Lung microvascular endothelial cell (primary cell): ENCODE measurements at regions not wholly inside any gene's neighbourhood (a gene's known extent, or its start where the extent isn't known, plus 50 kb on each side); places are given as distances from the start of the nearest gene placed in this dataset.
"Not testable (repeated sequence)": the region's sequence is repeated elsewhere in the genome, so short reads cannot be mapped to it uniquely, and the experiment has no call there.

Experiments
- DNase-seq, 2 donors: peaks; one replicate each; pipeline versions ENCODE4 v3.0.0 to v3.0.0-alpha.2; 2010; ENCODE audit warnings: low read depth in 2 of 2

DNA sequence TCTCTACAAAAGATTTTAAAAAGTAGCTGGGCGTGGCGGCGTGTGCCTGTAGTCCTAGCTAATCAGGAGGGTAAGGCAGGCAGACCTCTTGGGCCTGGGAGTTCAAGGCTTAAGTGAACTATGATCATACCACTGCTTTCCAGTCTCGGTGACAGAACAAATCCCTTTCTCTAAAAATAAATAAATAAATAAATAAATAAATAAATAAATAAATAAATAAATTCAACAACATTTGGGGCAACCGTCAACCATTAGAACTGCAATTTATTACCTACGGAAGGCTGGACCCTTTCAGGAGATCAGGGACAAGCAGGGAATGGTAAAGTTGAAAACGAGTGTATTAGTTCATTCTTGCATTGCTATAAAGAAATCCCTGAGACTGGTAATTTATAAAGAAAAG lies 136.2 kb upstream of the USP9X start:
- no peak for DNase-seq

DNA sequence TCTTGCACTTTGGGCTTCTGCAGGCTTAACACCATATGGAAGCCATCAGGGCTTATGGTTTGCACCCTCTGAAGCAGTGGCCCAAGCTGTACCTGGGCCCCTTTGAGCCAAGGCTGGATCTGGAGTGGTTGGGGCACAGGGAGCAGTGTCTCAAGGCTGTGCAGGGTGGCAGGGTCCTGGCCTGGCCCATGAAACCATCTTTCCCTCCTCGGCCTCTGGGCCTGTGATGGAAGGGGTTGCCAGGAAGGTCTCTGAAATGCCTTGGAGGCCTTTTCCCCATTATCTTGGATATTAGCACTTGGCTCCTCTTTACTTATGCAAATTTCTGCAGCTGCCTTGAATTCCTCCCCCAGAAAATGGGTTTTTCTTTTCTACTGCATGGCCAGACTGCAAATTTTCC lies 134.7 kb upstream of the USP9X start:
- DNase-seq: no peak

DNA sequence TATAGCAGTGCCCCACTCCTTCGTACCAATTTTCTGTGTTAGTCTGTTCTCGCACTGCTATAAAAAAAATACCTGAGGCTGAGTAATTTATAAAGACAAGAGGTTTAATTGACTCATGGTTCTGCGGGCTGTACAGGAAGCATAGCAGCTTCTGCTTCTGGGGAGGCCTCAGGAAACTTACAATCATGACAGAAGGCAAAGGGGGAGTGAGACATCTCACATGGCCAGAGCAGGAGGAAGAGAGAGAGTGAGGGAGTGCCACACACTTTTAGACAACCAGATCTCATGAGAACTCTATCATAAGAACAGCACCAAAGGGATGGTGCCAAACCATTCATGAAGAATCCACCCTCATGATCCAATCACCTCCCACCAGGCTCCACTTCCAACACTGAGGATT lies 133.8 kb upstream of the USP9X start:
- DNase-seq: not testable (repeated sequence)

DNA sequence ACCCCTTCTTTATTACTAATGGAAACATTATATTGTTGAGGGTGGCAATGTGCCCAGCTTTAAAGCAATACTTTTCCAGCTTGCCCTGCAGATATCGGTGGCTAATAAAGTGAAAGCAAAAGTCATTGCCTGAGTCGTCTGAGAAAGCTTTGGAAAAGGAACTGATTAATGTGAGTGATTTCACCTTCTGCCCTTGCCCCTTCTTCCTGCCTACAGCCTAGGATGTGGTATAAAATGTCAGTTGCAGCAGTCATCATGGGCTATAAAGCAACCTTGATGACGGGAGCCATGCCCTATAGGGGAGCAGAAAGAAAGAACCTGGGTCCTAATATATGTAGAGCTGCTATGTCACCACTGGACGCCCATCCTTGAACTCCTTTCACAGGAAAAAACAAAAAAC lies 132.4 kb upstream of the USP9X start:
- DNase-seq: peak; percentile 60 to 79

DNA sequence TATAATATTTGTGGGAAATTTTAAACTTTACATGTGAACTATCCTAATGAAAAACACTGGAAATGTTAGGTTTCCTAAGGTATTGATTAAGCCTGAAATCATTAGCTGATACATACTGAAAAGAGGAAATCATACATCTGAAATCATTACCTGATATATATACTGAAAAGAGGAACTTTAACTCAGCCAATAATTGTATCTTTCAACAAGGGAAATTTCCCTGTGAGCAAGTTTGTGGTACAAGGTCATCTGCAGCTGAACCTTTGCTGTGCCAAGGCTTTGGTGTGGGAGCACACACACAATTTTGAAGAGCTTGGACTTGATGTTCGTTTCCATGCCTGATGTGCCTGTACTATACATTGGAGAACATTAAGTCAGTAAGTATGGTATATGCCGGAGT lies 131.9 kb upstream of the USP9X start:
- no peak for DNase-seq

DNA sequence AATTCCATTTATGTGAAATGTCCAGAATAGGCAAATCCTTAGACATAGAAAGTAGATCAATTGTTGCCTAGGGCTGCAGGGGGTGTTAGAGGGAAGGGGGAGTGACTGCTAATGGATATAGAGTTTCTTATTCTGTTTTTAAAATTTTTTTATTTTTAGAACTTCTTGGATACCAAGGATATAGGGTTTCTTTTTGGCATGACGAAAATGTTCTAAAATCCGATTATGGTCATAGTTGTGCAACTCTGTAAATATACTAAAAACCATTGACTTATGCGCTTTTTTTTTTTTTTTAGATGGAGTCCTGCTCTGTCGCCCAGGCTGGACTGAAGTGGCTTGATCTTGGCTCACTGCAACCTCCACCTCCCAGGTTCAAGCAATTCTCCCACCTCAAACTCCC lies 125.2 kb upstream of the USP9X start:
- DNase-seq: no peak

DNA sequence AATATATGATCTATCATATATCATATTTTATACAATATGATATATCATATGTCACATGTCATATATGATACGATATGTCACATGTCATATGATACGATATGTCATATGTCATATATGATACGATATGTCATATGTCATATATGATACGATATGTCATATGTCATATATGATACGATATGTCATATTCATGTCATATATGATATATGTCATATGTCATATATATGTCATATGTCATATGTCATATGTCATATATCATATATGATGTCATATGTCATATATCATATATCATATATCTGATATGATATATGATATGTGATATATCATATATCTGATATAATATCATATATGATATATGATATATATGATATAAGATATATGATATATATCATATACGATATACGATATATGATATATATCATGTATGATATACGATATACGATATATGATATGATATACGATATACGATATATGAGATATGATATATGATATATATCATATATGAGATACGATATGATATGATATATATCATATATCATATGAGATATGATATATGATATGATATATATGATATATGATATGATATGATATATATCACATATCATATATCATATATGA lies 122.3 kb upstream of the USP9X start:
- DNase-seq: no peak

DNA sequence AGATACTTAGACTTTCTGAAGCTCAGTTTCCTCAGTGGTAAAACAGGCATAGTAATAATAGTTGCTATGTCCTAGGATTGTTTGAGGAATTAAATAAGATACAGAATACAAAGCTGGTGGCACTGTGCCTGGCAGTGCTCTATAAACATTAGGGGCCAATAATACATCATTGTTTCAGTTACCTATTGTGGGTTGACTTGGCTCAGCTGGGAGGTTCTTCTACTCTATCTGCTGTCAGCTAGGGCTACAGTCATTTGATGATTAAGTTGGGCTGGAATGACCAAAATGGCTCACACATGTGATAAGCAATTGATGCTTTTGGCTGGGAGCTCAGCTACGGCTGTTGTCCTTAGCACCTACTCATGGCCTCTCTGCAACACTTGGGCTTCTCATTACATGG lies 121.2 kb upstream of the USP9X start:
- no peak for DNase-seq

DNA sequence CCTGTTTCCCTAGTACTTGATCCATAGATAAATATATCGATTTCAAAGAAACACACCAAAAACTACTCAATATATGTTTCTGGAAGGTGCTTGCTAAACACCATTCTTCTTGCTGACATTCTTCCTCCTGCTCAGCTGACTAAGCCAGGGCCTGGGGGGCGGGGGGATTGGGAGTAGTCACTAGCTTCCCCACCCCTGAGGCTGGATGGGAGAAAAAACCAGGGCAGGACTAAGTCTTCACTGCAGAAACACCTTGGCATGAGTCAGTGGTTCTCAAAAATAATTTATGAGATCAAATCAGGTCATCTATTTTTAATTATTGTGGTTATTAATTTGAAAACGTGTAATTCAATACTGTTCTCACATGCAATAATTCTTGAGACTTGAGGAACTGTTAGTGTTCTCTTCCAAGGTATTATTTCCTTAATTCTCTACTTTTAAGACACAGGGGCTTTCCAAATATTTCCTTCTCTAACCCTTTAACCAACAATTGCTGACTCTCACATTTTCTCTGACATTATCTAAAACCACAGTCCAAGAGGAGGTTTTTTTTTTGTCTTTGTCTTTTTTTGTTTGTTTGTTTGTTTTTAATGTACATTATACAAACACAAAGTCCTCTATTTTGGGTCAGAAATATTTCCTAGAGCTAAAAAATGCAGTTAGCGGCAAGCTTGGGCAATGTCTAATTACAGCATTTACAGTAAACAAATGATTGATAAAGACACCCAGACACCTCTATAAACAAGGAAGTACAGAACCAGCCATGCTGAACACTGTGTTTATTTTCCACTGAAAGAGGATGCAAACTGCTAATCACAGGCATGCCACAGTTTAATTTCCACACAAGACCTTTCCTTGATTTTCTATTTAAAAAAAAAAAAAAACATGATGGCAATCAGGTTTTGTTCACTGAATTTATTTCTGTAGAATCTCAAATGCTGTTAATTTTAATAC lies 120.3 kb upstream of the USP9X start:
- DNase-seq: peak; percentile 9 to 19

DNA sequence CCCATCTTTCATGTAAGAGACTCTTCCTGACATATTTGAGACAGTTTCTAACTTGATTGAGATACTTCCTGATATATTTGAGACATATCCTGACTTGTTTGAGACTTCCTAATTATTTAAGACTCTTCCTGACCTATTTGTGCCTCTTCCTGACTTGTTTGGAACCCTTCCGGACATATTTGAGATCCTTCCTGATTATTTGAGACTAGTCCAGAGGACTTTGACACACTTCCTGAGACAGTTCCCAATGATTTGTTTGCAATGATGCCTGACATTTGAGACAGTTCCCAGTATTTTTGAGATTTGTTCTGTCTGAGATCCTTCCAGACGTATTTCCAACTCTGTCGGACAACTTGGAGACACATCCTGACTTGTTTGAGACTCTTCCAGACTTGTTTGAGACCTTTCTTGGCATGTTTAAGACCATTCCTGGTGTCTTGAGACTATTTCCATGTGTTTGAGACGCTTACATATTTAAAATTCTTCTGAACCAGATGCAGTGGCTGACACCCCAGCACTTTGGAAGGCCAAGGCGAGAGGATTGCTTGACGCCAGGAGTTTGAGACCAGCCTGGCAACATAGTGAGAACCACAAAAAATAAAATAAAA lies 118.9 kb upstream of the USP9X start:
- peak in 1 of 2 donors; percentile 40 for DNase-seq

DNA sequence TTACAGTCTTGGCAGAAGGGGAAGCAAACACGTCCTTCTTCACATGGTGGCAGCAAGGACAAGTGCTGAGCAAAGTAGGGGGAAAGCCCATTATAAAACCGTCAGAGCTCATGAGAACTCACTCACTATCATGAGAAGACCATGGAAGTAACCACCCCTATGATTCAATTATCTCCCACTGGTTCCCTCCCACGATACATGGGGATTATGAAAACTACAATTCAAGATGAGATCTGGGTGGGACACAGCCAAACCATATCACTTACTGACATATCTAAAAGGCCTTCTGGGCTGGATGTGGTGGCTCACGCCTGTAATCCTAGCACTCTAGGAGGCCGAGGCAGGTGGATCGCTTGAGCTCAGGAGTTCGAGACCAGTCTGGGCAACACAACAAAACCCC lies 117.1 kb upstream of the USP9X start:
- DNase-seq: no peak

DNA sequence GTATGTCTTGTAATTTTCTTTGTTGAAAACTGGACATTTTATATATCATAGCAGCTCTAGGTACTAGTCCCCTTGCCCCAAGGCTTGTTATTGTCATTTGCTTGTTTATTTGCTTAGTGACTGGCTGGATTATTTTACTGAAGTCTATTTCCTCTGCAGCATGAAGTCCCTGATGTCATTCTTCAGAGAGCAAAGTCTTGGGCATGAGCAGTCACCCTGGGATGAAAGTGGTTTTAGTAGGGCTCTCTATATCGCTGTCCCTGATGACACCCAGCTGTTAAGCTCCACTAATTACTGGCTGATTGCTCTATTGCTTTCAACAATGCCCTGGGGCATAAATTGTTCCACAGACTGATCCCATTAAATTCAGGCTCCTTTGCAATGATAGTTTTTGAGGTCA lies 113.5 kb upstream of the USP9X start:
- DNase-seq: peak in 1 of 2 donors; percentile 15

DNA sequence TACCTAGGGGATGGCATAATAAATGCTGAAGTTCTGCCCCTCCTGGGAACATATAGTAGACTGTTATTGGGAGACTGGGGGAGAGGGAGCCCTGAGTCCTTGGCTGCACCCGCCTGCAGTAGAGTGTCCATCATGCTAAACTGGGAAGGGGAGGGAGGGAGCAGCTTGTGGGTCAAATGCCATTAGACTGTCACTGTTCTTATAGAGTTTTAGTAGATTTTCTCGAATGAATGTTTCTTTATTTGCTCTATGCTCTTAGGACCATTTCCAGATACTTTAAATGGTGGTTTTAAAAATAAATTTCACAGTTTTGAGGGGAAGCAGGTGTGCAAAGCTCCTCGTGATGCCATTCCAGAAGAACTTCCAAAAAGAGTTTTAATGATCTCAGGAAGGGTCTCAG lies 111.6 kb upstream of the USP9X start:
- no peak for DNase-seq

DNA sequence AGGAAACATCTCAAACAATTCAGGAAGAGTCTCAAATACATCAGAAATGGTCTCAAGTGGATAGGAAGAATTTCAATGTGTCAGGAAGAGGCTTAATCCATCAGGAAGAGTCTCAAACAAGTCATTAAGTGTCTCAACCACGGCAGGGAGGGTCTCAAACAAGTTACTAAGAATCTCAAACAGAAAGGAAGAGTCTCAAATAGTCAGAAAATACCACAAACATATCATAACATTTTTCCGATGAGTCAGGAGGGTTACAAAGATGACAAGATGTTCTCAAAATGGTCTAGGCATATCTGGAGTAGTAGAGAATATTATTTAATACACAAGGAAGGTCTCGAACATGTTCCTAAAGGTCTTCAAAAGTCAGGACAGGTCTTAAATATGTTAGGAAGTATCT lies 109.3 kb upstream of the USP9X start:
- DNase-seq: no peak

DNA sequence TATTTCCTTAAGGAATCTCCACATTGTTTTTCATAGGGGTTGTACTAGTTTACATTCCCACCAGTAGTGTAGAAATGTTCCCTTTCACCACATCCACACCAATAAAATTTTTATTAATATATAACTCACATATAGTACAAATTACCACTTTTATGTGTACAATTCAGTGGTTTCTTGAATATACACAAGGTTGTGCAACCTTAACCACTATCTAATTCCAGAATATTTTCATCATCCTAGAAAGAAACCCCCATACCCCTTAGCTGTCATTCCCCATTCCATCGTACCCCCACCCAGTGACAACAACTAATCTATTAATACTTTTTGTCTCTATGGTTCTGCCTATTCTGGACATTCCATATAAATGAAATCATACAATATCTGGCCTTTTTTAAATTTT lies 108.3 kb upstream of the USP9X start:
- no peak for DNase-seq

DNA sequence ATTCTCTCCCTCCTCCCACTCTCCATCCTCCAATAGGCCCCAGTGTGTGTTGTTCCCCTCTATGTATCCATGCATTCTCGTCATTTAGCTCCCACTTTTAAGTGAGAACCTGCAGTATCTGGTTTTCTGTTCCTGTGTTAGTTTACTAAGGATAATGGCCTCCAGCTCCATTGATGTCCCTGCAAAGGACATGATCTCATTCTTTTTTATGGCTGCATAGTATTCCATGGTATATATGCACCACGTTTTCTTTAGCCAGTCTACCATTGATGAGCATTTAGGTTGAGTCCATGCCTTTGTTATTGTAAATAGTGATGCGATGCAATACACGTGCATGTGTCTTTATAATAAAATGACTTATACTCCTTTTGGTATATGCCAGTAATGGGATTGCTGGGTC lies 100.3 kb upstream of the USP9X start:
- DNase-seq: no peak

DNA sequence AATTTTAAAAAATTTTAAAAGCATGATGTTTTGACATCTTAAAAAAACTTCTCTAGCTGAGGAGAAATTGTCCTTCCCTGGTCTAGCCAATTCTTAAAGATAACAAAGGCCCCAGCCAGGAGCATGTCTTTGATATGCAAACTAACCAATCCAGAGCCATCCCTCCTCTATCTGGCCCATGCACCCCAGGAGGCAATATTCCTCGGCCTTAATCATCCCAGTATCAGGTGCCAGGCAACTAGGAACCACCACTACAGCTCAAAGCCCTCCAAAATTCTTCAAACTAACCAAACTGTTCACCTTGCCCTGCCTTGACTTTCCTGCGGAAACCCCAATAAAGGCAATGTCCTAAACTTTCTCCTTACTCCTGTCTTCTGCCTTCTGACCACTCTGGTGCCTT lies 97.8 kb upstream of the USP9X start:
- no peak for DNase-seq

DNA sequence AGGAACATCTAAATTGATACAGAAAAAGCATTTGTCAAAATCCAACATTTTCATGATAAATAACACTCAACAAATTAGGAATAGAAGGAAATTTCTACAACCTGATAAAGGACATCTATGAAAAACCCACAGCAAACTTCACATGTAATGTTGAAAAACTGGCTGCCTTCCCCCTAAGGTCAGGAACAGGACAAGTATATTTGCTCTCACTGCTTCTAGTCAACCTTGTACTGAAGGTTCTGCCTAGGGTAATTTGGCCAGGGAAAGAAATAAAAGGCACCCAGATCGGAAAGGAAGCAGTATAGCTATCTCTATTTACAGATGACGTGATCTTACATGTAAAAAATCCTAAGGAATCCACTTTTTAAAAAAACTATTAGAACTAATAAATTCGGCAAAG lies 97.1 kb upstream of the USP9X start:
- DNase-seq: no peak

DNA sequence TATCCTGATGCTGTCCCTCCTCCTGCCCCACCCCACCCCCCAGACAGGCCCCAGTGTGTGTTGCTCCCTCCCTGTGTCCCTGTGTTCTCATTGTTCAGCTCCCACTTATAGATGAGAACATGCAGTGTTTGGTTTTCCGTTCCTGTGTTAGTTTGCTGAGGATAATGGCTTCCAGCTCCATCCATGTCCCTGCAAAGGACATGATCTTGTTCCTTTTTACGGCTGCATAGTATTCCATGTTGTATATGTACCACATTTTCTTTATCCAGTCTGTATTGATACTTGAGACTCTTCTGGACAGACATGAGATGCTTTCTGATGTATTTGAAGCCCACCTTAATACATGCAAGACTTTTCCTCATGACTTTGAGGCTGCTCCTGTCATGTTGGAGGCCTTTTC lies 91.8 kb upstream of the USP9X start:
- DNase-seq: not testable (repeated sequence)

DNA sequence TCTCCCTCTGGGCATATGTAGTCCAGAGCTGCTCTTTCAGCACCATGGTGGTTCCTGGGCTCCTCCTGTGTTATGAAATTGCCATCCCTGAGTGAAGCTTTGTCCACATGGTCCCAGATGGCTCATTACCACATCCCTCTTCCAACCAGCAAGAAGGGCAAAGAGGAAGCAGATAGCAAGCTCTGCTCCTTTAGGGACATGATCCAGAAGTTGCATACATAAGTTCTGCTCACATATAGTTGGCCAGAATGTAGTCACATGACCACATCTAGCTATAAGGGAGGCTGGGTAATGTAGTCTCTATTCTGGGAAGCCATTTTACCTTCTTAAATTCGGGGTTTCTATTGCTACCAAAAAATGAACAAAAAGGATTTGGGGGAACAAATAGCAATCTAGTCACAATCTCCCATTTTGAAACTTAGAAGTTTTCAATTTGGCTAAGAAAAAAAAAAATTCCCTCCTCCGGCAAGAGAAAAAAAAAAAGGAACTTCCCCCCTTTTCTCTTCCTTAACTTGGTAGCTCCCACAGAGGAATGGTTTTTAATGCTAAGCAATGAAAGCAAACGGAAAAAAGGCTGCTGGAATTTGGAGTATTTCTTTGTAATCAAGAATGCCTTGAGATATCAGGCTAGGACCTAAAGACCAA lies 88.2 kb upstream of the USP9X start:
- peak; percentile 58 to 63 for DNase-seq

DNA sequence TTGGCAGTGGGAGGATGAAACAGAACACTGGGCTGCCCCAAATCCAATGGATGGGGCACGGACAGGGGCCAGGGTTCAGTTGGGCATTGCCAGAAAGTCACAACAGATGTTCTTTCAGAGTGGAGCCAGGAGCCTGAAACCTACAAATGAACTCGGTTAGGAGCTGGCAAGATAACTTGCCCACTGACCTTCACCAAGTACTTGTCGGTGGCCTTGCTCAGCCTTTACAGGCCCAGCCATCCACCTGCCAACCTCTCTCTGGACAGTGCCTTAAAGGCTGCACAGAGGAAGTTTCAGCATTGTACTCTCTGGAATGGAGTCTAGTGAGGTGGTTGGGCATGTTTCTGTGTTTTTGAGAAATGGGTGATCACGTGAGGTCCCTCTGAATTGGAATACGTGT lies 87.1 kb upstream of the USP9X start:
- DNase-seq: no peak

DNA sequence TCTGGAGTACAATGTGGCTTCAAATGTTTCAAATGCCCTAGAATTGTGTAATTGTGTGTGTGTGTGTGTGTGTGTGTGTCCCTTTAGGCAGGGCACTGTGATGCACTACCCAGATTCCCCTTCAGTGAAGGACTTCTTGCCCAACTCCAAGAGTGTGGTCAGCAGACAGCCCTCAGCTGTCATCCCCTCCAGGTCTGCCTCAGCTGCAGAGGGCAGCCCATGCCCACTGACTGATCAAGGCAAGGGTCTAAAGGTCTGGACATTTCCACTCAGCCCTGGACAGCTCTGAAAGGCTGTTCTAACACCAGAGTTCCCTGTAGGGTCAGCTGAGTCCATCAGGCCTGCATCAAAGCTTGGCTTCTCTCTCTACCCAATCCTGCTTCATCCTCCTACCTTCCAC lies 83.9 kb upstream of the USP9X start:
- no peak for DNase-seq
